ENCODE measurements at regions not wholly inside any gene's neighbourhood (a gene's known extent, or its start where the extent isn't known, plus 50 kb on each side); places are given as distances from the start of the nearest gene placed in this dataset.

- TF ChIP-seq CTCF (IDR thresholded peaks at IDR 0.05; ENCODE audit: low read depth, low read length, poor library complexity, severe bottlenecking) = no peak
- no peak for TF ChIP-seq EZH2phosphoT487 (IDR thresholded peaks at IDR 0.05; ENCODE audit: borderline replicate concordance, low read length)
Measured at GRCh38 chr20:6613280-6613861, 154.1 kb upstream of the BMP2 start.
